NT2/D1 (cell line): ENCODE measurements at regions not wholly inside any gene's neighbourhood (a gene's known extent, or its start where the extent isn't known, plus 50 kb on each side); places are given as distances from the start of the nearest gene placed in this dataset.

ENCODE experiments used
- SUZ12 ChIP-seq: IDR thresholded peaks from 2 replicates; pipeline ENCODE4 v1.6.1; 2011; ENCODE audit not compliant: insufficient read length, insufficient read depth; ENCODE audit errors: extremely low read depth
- YY1 ChIP-seq: IDR thresholded peaks from 2 replicates; pipeline ENCODE4 v1.6.1; 2011; ENCODE audit not compliant: insufficient read length, insufficient read depth
- ZNF274 ChIP-seq: IDR thresholded peaks from 2 replicates; pipeline ENCODE4 v1.6.1; 2011; ENCODE audit warnings: mild to moderate bottlenecking, low read depth, low read length

- TF ChIP-seq SUZ12 = no peak
- no peak for TF ChIP-seq ZNF274
- TF ChIP-seq YY1 = no peak
Observed at GRCh38 chr2:57075226-57075625, 891.4 kb downstream of the CCDC85A start.
